ENCODE measurements at regions not wholly inside any gene's neighbourhood (a gene's known extent, or its start where the extent isn't known, plus 50 kb on each side); places are given as distances from the start of the nearest gene placed in this dataset.

DNA sequence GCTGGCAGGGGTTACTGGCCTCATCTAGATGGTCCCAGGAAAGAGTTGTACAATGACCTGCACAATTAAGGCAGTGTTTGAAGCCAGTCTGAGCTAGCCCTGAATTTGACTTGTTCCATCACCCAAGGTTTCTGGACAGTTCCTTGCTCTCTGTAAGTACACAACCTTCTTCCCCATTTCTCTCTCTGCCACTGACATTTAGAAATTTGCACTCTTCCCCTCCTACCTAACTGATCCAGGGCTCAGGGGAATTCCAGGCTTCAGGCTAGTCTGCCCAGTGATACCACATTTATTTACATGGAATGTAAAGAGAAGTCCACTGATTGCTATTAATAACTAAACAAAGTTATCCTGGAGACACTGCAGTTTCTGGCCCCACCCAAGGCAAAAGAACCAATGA, 139.0 kb upstream of the GPR26 start:
- ATAC-seq, result no peak
- intact Hi-C loops (cut with DNase I), result no loop called here
- no peak for DNase-seq (ENCODE audit: low spot score)

DNA sequence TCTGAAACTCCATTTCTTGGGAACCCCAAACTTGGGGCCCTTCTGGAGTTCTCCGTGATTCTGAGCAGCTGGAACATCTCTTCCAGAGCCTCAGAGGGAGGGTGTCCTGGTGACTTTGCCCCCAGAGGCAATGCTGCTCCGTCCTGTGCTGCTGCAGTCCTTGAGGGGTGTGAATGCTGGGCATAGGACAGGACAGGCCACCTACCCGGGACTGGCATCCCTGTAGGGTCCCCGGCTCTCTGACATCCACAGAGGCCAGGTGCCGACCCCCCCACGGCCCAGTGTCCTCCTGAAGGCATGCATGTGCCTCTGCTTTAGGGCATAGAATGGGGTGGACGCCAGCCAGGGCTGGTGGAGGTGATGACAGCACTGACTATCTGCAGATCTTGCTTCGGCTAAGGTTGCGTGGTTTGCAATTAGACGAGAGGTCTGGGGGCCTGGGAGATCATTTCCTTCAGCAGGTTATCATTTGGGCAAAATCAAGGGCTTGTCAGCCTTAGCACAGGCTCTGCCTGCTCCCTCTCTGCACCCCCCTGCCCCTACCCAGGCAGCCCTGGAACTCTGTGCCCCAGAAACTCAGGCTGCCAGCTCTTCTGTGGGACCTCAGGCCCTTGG, 136.9 kb upstream of the GPR26 start:
- ATAC-seq (no peak), DNase-seq (ENCODE audit: low spot score) (no peak)
- intact Hi-C loops (cut with DNase I), result no loop called here

DNA sequence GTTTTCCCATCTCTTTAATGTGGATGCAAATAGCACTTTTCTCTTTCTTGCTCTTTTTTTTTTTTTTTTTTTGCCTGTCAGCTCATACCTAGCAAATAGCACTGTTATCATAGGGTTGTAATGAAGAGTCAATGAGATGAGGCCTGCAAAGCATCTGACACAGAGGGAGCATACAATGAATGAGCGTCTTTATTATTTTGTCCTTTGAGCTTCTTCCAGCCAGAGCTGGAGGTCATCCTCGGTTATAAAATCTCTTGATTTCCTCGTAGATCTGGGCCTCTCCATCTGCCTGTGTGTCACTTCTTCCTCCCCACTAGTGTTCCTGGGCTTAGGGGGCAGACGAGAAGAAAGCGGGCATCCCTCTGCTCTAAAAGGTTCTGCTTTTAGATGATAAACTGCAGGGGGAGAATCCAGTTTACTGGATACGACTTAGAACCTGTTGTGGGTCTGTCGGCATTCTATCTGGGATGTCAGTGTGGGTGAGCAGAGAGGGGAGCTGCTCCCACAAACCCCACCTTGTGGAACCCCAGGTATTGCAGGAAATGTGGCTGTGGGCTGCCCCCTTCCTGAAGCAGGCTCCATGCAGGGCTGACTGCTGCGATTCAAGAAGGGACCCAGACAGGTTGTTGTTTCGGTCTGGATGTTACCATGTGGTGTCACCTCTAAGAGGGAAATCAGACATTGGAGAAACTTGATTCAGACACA, 135.8 kb upstream of the GPR26 start:
- intact Hi-C loops (cut with DNase I), result no loop called here
- no peak for ATAC-seq
- no peak for DNase-seq (ENCODE audit: low spot score)

DNA sequence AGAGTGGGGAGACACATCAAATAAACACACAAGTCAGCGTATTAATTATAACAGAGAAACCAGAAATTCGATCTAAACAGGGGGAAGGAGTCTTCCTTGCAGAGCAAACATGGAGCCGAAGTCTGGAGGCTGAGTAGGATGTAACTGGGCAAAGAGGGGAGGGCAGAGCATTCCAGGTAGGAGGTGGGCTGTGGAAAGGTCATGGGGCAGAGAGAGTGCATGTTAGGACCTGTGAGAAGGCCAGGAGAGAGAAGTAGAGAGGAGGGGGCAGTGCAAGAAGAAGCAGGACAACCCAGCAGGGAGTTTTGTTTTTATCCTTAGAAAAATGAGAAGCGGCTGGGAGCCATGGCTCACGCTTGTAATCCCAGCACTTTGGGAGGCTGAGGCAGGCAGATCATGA, 130.8 kb upstream of the GPR26 start:
- no peak for DNase-seq (ENCODE audit: low spot score)
- no peak for ATAC-seq
- intact Hi-C loops (cut with DNase I), result no loop called here

DNA sequence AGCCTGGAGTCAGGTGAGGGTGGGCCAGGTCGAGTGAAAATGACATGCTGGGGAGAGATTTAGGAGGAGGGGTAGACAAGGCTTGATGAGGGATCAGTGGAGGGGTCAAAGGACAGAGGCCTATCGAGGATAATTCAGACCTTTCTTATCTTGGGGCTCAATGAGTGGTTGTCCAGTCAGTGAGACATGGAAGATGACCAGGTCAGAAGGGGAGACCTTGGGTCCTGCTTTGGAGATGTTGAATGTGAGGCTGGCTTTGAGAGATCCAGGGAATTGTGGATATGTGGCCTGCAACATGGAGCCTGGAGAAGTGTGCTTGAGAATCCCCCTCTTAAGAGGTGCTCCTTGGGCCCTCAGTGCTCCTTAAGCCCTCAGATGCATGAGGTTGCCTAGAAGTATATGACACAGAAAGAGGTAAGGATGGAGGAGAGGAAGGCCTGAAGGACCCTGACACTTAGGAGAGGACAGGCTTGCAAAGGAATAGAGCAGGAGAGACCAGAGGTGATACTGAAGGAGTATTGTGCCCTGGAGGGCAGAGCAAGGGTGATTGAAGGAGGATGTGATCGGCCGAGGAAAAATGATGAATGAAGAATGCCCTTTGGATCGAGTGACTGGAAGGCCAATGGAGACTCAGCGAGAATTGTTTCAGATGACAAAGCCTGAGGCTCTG, 129.8 kb upstream of the GPR26 start:
- intact Hi-C loops (cut with DNase I), result no loop called here
- ATAC-seq (no peak), DNase-seq (ENCODE audit: low spot score) (no peak)

DNA sequence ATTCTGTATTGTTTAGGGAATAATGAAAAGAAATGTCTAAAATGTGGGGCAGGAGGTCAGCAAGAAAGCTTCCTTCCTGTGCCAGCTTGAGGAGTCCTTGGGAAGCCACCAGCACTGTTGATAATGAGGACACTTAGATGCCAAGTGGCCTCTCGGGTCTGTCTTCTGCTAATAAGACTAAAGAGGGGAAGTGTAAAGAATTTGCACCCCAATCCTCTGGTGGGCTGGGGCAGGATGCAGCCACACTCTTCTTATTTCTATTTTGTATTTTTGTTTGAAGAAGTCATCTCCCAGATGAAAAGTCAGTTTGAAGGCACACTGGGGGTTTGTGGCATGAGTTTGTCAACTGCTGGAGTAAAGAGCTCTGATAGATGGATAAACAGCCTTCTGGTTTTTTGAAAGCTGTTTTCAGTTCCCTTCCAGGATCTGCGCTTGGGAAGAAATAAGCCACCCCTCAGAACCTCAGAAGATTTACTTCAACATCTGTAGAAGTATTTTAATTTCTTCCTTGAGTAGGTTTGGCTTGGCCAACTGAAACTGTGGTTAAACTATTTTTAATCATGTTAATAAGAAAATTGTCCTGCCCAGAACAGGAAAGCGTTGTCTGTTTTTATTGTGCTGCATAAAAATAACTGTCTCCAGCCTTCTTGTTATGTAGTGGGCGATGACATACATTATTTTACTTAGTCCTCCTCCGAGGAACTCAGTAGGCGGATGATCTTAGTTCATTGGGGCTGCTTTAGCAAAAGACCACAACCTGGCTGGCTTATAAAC, 128.8 kb upstream of the GPR26 start:
- no peak for DNase-seq (ENCODE audit: low spot score)
- no peak for ATAC-seq

DNA sequence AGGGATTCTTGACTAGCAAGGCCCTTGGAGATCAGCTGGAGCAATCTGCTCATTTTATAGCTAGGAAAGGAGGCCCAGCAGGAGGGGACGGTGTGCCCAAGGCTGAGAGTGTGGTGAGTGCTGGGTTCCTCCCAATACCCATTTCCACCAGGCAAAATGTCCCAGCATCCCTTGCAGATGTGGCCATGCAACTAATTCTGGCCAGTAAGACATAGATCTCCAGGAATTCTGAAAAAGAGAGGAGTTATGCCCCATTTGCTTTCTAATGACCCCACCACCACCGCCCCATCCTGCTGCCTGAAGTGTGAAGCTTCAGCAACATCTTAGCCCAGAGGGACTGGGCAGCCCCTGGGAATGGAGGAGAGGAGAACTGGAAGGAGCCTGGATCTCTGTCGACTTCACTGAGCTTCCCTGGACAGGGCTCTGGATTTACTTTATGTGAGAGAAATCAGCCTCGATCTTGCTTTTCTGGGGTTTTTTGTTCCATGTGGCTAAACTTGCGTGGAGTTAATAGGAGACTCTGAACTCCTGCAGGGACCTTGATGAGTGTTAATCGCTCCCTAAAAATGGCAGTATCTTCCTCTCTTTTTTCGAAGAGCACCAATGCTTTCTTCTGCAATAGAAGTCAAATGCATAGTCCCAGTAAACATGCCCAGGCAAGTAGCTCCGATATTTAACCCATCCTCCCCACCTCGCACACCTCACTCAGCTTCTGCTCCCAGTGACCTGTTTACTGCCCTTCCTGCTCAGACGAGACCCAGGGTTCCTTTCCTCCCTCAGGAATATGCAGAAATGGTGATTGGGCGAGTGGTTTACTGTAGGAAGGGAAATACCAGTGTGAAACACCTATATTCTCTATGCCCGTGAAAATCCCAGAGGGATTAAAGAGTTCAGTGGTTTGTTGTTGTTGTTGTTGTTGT, 127.5 kb upstream of the GPR26 start:
- intact Hi-C loops (cut with DNase I), result no loop called here
- DNase-seq (ENCODE audit: low spot score) (no peak), ATAC-seq (no peak)

More for the DNA sequence above, 128.8 kb upstream of the GPR26 start:
- intact Hi-C loops (cut with DNase I), result no loop called here

DNA sequence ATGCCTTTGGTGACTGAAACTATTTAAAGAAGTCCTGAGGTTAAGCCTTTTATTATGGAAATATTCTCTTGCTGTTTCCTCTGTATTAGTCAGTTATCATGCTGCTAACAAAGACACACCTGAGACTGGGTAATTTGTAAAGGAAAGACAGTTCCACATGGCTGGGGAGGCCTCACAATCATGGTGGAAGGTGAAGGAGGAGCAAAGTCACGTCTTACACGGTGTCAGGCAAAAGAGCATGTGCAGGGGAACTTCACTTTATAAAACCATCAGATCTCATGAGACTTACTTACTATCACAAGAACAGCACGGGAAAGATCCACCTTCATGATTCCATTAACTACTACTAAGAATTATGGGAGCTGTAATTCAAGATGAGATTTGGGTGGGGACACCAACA, 121.2 kb upstream of the GPR26 start:
- DNase-seq (ENCODE audit: low spot score), result no peak
- no peak for ATAC-seq
- intact Hi-C loops (cut with DNase I), result no loop called here

DNA sequence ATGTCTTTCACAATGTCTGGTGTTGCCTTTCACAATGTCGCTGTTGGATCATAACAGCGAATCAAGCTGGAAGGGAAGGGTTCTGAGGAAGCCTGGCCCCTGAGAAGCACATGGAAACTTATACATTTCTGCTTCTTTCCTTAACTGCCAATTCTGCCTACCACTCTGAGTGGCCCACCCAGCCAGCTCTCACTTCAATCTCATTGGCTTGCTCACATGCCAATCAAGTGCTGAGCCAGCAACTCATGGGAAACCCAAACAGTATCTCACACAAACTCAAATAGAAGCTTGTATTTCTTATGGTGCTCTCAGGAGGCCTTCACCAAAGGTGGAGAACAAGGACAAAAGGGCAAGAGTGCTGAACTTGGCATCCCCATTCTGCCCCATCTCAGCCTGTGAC, 117.4 kb upstream of the GPR26 start:
- intact Hi-C loops (cut with DNase I), result no loop called here

DNA sequence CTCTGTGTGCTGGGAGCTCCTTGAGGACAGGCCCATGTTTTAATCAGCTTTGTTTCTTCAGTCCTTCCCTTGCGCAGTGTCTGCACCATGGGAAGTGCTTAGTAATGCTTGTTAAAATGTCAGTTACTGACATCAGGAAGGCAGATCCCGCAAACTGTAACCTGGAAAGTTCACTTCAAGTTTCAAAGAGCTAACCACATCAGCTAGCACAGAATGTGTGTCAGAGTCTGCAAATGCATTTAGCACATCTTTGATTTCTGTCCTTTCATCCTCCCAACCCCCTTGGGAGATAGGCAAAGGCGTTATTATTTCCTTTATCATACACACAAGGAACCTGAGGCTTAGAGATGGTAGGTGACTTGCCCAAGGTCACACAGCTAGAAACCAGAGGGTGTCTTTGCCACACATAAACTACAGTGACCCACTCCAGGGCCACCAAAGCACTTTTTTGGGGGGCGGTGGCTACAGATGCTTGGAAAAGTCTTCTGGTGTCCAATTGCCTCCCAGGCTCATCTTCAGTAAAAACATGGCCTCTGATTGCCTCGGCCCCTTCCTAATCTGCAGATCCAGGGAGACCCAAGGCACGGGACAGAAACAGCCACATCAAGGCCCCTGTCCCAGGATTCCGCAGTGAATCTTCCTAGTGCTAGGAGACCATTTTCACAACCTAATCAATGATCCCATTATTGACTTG, 116.2 kb upstream of the GPR26 start:
- intact Hi-C loops (cut with DNase I), result no loop called here
- DNase-seq (ENCODE audit: low spot score), result no peak
- no peak for ATAC-seq

More for the DNA sequence above, 117.4 kb upstream of the GPR26 start:
- DNase-seq (ENCODE audit: low spot score) (no peak), ATAC-seq (no peak)

DNA sequence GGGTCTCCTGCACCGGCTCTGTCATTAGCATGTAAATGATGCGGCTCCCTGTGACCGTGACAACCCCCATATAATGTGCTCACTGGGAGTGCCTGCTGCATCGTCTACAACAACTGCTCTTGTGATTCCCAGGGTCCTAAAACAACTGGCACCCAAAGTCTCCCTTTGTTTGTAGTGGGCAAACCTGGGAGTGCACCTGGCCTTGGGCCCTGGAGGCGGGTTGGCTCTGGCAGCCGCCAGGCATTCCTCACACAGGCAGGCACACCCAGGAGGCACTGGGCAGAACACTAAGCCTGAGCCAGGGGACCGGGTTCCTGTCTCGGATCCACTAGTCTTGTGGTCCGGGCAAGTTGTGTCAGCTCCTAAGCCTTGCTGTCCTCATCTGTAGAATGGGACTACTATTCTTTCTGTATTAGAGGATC, 115.5 kb upstream of the GPR26 start:
- DNase-seq (ENCODE audit: low spot score) (no peak), ATAC-seq (no peak)
- intact Hi-C loops (cut with DNase I), result no loop called here

DNA sequence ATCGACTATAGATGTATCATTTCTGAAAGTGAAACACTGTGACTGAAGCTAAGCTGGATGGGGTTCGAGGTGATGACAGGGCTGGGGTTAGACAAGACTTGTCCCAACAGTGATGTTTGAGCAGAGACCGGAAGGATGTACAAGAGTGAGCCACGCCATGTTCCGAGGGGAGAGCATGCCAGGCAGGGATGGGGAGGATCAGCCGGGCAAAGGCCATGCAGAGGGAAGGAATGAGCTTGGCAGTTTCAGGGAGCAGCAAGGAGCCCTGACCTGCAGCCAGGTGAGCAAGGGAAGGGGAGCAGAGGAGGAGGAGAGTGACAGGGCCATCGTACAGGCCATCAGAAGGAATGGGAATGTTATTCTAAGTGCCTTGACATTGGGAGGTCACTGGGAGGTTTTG, 114.9 kb upstream of the GPR26 start:
- ATAC-seq (no peak), DNase-seq (ENCODE audit: low spot score) (no peak)
- intact Hi-C loops (cut with DNase I), result no loop called here

DNA sequence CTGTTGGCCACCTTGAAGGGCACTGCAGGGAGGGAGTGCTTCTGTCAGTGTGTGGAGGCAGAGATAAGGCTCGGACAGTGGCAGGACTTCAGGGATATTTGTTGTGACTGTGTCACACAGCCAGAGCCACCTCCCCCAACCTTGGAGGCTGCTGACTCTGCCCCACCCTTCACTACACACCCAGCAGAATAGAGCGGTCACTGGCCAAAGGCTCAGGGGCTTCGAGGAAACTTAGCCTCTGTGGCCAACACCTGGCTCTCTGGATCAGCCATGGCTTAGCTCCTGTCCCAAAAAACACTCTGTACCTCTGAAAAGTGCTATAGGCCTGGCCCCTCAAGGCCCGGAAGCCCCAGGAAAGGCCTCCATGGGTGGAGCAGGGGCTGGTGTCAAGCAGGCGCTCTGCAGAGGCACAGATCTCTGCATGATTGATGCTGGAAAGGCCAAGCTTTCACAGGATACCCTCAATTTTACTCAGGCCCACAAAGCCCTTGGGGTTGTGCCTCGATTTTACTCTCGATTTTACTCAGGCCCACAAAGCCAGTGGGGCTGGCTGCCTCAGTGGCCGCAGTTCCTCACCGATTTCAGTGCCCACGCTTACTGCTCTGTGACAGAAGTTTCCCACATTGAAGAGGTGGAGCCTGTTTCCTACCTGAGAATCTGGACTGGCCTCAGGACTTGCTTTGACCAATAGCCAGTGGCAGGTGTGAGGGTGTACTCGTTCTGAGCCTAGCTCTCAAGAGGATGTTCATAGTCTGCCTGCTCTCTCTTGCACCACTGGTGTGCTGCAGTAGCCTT, 113.2 kb upstream of the GPR26 start:
- intact Hi-C loops (cut with DNase I), result no loop called here
- no peak for DNase-seq (ENCODE audit: low spot score)
- no peak for ATAC-seq

DNA sequence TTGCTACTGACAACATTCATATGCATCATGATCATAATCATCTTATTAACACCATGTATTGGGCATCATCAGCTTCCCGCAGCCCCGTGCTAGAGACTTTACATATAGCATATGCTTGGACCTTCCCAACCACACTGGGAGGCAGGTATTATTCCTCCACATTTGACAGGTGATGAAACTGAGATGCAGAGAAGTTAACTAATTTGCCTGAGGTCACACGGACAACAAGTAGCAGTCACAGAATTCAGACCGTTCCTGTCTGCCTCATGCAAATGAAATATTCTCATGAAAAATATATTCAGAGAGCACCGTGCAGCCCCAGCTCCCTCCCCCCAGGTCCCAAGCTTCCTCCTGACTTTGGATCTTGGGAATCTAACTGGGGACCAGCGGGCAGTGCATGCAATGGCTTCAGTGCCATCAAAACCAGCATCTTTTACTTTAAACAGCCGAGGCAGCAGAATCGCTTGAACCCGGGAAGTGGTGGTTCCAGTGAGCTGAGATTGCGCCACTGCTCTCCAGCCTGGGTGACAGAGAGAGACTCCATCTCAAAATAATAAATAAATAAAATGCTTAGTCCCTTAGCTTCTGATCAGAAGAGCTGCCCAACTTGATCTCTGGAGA, 112.2 kb upstream of the GPR26 start:
- DNase-seq (ENCODE audit: low spot score), result no peak
- ATAC-seq, result no peak
- intact Hi-C loops (cut with DNase I), result no loop called here

DNA sequence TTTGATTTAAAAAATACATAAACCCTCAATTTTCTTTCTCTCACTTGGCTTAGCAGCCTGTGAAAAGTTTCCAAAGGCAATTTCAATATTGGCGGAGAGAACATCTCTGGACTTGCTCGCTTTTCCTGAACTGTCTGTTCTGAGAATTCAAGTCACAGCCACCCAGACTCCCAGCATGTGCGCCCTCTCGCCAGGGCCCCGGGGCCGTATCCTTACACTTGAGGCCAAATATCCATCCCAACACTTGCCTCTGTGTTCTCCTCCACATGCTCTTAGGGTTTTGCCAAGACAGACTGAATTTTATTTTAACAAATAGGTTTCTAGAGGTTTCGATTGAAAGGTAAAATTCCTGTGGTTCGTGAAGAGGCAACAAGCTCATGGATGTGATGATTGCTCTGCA, 111.5 kb upstream of the GPR26 start:
- intact Hi-C loops (cut with DNase I), result loop anchor here (5.0 kb wide), 2 partner anchors 422 to 1207 kb away; no protein-coding TSS in a partner anchor
- DNase-seq (ENCODE audit: low spot score) (no peak), ATAC-seq (no peak)

DNA sequence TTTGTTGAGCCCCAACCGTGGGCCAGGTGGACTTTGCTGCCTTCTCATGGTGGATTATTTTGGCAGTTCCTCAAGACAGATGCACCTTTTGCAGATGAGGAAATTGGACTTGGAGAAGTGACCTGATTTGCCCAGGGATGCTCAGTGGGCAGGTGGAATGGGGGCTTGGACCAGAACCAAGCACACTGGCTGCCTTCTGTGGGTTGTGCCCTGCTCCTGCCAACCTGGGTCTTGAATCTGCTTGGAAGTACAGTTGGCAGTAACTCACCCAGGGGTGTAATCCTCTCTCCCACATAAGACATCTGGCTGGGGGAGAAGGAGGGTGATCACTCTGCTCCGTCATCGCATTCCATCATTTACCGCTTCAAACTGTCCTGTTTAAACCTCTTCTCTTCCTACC, 110.5 kb upstream of the GPR26 start:
- ATAC-seq (no peak), DNase-seq (ENCODE audit: low spot score) (no peak)
- intact Hi-C loops (cut with DNase I), result loop anchor here (5.0 kb wide), 2 partner anchors 423 to 1208 kb away; no protein-coding TSS in a partner anchor

DNA sequence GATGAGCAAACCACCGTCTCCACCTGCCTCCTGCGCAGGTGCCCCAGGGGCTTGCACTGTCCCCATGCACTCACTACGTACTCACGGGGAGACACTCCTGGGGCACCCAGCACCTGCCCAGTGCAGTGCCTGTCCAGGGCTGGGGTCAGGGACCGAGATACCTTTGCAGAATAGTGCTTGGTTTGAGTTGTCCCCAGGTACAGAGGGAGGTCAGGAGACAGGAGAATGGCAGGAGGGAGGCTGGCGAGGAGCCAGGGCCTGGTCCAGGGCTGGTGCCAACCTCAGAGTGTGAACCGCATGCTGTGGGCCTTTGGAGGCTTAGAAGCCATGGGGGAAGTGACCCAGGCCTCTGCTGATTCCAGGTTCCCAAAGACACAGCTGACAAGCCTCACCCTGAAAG, 110.1 kb upstream of the GPR26 start:
- ATAC-seq, result no peak
- intact Hi-C loops (cut with DNase I), result loop anchor here (5.0 kb wide), 2 partner anchors 424 to 1209 kb away; no protein-coding TSS in a partner anchor
- no peak for DNase-seq (ENCODE audit: low spot score)

Measured in sciatic nerve (tissue), 2 donors.